Fibroblast of lung (primary cell): ENCODE measurements at regions not wholly inside any gene's neighbourhood (a gene's known extent, or its start where the extent isn't known, plus 50 kb on each side); places are given as distances from the start of the nearest gene placed in this dataset.

Source experiments
- DNase-seq, 2 donors: peaks; one replicate each; pipeline versions ENCODE4 v3.0.0 to v3.0.0-alpha.2; 2010; ENCODE audit warnings: low read depth in 2 of 2
- H2AFZ ChIP-seq: 2 replicates; pipeline ENCODE4 v1.5.1; 2012; ENCODE audit warnings: low read length, control low read depth, inconsistent platforms
- H3K27ac ChIP-seq: 2 replicates; pipeline ENCODE4 v1.5.1; 2011; ENCODE audit warnings: low read length, control low read depth; ENCODE audit not compliant: insufficient read depth
- H3K27me3 ChIP-seq: 2 replicates; pipeline ENCODE4 v1.5.1; 2011; ENCODE audit warnings: mild to moderate bottlenecking, low read length; ENCODE audit not compliant: control insufficient read depth, insufficient read depth
- H3K36me3 ChIP-seq: 2 replicates; pipeline ENCODE4 v1.5.1; 2011; ENCODE audit warnings: low read length; ENCODE audit not compliant: control insufficient read depth, insufficient read depth
- H3K4me1 ChIP-seq: 2 replicates; pipeline ENCODE4 v1.5.1; 2011; ENCODE audit warnings: low read length; ENCODE audit not compliant: control insufficient read depth, insufficient read depth; ENCODE audit errors: extremely low read depth
- H3K4me2 ChIP-seq: 2 replicates; pipeline ENCODE4 v1.5.1; 2011; ENCODE audit warnings: low read length, control low read depth; ENCODE audit not compliant: insufficient read depth; ENCODE audit errors: extremely low read depth
- H3K4me3 ChIP-seq, 4 experiments: fragments of 200-600 bp in 1 of 4; sonication (generic) in 1 of 4; replicated peaks in 1 of 4; 2 replicates each; pipeline ENCODE4 v1.5.1; 2011 to 2016; ENCODE audit warnings: low read length in 4 of 4, low read depth in 3 of 4, mild to moderate bottlenecking in 3 of 4, control low read depth in 2 of 4, inconsistent platforms in 1 of 4, mixed read lengths in 1 of 4; ENCODE audit not compliant: insufficient read depth in 1 of 4; ENCODE audit errors: control extremely low read depth in 1 of 4
- H3K79me2 ChIP-seq: 2 replicates; pipeline ENCODE4 v1.5.1; 2012; ENCODE audit warnings: mild to moderate bottlenecking, low read length, inconsistent platforms; ENCODE audit not compliant: control insufficient read depth, insufficient read depth
- H3K9ac ChIP-seq: 2 replicates; pipeline ENCODE4 v1.5.1; 2011; ENCODE audit warnings: mild to moderate bottlenecking, low read length, control low read depth; ENCODE audit not compliant: insufficient read depth
- H3K9me3 ChIP-seq: 2 replicates; pipeline ENCODE4 v1.5.1; 2012; ENCODE audit warnings: low read depth, low read length; ENCODE audit not compliant: control insufficient read depth, insufficient read depth
- H4K20me1 ChIP-seq: 2 replicates; pipeline ENCODE4 v1.5.1; 2011; ENCODE audit warnings: low read length; ENCODE audit not compliant: control insufficient read depth, insufficient read depth; ENCODE audit errors: extremely low read depth
- EZH2 ChIP-seq: IDR thresholded peaks from 2 replicates; pipeline ENCODE4 v1.5.1; 2012; ENCODE audit warnings: low read length, control low read depth, mild to moderate bottlenecking; ENCODE audit errors: missing control alignments
- TF ChIP-seq, protein P1 (sequence below), 2 donors: IDR thresholded peaks in 1 of 2; conservative IDR thresholded peaks in 1 of 2; 1 replicate in 1 of 2; 2 replicates in 1 of 2; pipeline ENCODE4 v1.5.1; 2011 to 2012; ENCODE audit warnings: low read length in 2 of 2, control low read depth in 1 of 2, inconsistent platforms in 1 of 2, low read depth in 1 of 2, mild to moderate bottlenecking in 1 of 2

- Histone ChIP-seq H3K79me2 (no peaks in the 10 kb centered on the region), H3K4me1 (no peaks in the 10 kb centered on the region), H3K4me2 (no peak overlapping the region), H3K27ac (no peak overlapping the region), H3K9me3 (no peaks in the 10 kb centered on the region), H3K9ac (no peak overlapping the region), H3K4me3 (no peak overlapping the region), H4K20me1 (no peaks in the 10 kb centered on the region), H2AFZ (no peak overlapping the region), H3K36me3 (no peaks in the 10 kb centered on the region), H3K27me3 (no peaks in the 10 kb centered on the region)
- no peak for DNase-seq
- TF ChIP-seq, protein P1, sequence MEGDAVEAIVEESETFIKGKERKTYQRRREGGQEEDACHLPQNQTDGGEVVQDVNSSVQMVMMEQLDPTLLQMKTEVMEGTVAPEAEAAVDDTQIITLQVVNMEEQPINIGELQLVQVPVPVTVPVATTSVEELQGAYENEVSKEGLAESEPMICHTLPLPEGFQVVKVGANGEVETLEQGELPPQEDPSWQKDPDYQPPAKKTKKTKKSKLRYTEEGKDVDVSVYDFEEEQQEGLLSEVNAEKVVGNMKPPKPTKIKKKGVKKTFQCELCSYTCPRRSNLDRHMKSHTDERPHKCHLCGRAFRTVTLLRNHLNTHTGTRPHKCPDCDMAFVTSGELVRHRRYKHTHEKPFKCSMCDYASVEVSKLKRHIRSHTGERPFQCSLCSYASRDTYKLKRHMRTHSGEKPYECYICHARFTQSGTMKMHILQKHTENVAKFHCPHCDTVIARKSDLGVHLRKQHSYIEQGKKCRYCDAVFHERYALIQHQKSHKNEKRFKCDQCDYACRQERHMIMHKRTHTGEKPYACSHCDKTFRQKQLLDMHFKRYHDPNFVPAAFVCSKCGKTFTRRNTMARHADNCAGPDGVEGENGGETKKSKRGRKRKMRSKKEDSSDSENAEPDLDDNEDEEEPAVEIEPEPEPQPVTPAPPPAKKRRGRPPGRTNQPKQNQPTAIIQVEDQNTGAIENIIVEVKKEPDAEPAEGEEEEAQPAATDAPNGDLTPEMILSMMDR (conservative IDR thresholded peaks at IDR 0.05 in 1 of 2, IDR thresholded peaks at IDR 0.05 in 1 of 2; ENCODE audit: low read depth in 1 of 2, low read length in 2 of 2) = no peak
- TF ChIP-seq EZH2 = no peak
These were observed 1126.8 kb downstream of the CDH11 start for GRCh38 chr16:63995025-63995424.

DNA sequence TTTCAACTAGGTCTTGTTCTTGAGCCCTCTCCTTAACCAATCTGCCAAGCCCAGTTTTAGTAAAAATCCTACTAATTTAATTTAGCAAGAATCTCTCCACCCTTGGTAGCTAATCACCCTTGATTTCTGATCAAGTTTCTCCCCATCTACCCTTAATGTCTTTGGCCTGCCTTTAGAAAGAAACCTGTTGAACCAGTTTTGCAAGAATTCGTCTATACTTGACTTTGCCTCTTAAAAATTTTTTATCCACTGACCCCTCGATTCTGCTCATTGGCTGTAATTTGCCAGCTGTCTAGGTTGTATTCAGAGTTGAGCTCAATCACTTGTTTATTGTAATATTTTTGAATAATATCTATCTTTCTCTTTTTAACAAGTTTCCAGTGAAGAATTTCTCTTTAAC, 1138.5 kb downstream of the CDH11 start:
- TF ChIP-seq, protein P1 (conservative IDR thresholded peaks at IDR 0.05 in 1 of 2, IDR thresholded peaks at IDR 0.05 in 1 of 2; ENCODE audit: low read depth in 1 of 2, low read length in 2 of 2) = no peak
- no peak for TF ChIP-seq EZH2
- H3K27me3 ChIP-seq = no peaks in the 10 kb centered on the region
- DNase-seq = no peak
- no peak overlapping the region for H3K9ac ChIP-seq
- H3K27ac ChIP-seq = no peak overlapping the region
- no peaks in the 10 kb centered on the region for H3K79me2 ChIP-seq
- no peak overlapping the region for H2AFZ ChIP-seq
- no peaks in the 10 kb centered on the region for H4K20me1 ChIP-seq
- no peak overlapping the region for H3K4me3 ChIP-seq
- H3K4me1 ChIP-seq = no peaks in the 10 kb centered on the region
- no peaks in the 10 kb centered on the region for H3K36me3 ChIP-seq
- no peak overlapping the region for H3K4me2 ChIP-seq
- H3K9me3 ChIP-seq = no peaks in the 10 kb centered on the region

DNA sequence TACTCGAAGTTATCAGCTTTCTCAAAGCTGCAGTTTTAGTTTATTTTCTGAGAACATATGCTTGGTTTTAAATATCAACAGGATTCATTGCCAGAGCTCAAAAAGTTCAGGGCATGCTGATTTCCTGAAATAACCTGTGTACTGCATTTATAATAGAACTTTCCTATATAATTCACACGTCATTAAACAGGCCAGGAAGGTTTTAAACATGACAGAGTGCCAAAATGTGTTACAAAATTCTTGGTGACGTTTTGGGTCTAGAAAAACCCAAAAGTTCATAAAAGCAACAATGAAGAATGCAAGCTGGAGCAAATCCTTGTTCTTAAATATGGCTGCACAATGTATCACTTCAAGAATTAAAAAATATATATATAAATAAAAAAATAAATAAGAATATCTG, 1139.1 kb downstream of the CDH11 start:
- no peaks in the 10 kb centered on the region for H4K20me1 ChIP-seq
- no peaks in the 10 kb centered on the region for H3K79me2 ChIP-seq
- H2AFZ ChIP-seq = no peak overlapping the region
- H3K4me2 ChIP-seq = no peak overlapping the region
- no peak overlapping the region for H3K4me3 ChIP-seq
- no peaks in the 10 kb centered on the region for H3K4me1 ChIP-seq
- TF ChIP-seq, protein P1 (conservative IDR thresholded peaks at IDR 0.05 in 1 of 2, IDR thresholded peaks at IDR 0.05 in 1 of 2; ENCODE audit: low read depth in 1 of 2, low read length in 2 of 2) = no peak
- no peak for TF ChIP-seq EZH2
- H3K36me3 ChIP-seq = no peaks in the 10 kb centered on the region
- no peak overlapping the region for H3K27ac ChIP-seq
- no peak for DNase-seq
- no peaks in the 10 kb centered on the region for H3K27me3 ChIP-seq
- no peaks in the 10 kb centered on the region for H3K9me3 ChIP-seq
- H3K9ac ChIP-seq = no peak overlapping the region
